Heart left ventricle (tissue), 16 donors: ENCODE measurements at regions not wholly inside any gene's neighbourhood (a gene's known extent, or its start where the extent isn't known, plus 50 kb on each side); places are given as distances from the start of the nearest gene placed in this dataset.

Experiments used
- ATAC-seq, 4 donors: fragments of 200-7000 bp; cut with Tn5 transposase; one replicate each; pipeline ENCODE4 v1.9.1; 2020 to 2022; ENCODE audit warnings: moderate library complexity in 4 of 4, mild to moderate bottlenecking in 3 of 4, moderate number of reproducible peaks in 1 of 4
- DNase-seq, 5 donors: peaks; one replicate each; pipeline ENCODE4 v3.0.0-alpha.2; 2020
- H3K27ac ChIP-seq, 12 donors: fragments of 200-600 bp; sonication (generic) in 4 of 12; one replicate each; pipeline versions ENCODE4 v1.5.0 to v1.8.0; 2016 to 2022; ENCODE audit warnings: mild to moderate bottlenecking in 2 of 12
- H3K27me3 ChIP-seq, 9 donors: fragments of 200-600 bp; sonication (generic) in 2 of 9; one replicate each; pipeline versions ENCODE4 v1.5.1 to v1.8.0; 2016 to 2022; ENCODE audit warnings: mild to moderate bottlenecking in 3 of 9
- H3K36me3 ChIP-seq, 9 donors: fragments of 200-600 bp; sonication (generic) in 2 of 9; one replicate each; pipeline versions ENCODE4 v1.5.0 to v1.8.0; 2018 to 2022; ENCODE audit warnings: mild to moderate bottlenecking in 2 of 9
- H3K4me1 ChIP-seq, 12 donors: fragments of 200-600 bp; sonication (generic) in 4 of 12; one replicate each; pipeline versions ENCODE4 v1.5.0 to v1.8.0; 2016 to 2022; ENCODE audit warnings: mild to moderate bottlenecking in 3 of 12
- H3K4me3 ChIP-seq, 12 donors: fragments of 200-600 bp; sonication (generic) in 4 of 12; one replicate each; pipeline versions ENCODE4 v1.5.0 to v1.8.0; 2017 to 2022; ENCODE audit warnings: mild to moderate bottlenecking in 9 of 12, moderate library complexity in 4 of 12
- H3K9me3 ChIP-seq, 12 donors: fragments of 200-600 bp; sonication (generic) in 4 of 12; one replicate each; pipeline versions ENCODE4 v1.5.0 to v1.8.0; 2016 to 2022; ENCODE audit warnings: mild to moderate bottlenecking in 1 of 12
- CTCF ChIP-seq, 12 donors: fragments of 200-600 bp; sonication (generic) in 4 of 12; IDR thresholded peaks; one replicate each; pipeline versions ENCODE4 v1.5.0 to v1.8.0; 2018 to 2022; ENCODE audit warnings: antibody characterized with exemption in 12 of 12, mild to moderate bottlenecking in 5 of 12
- POLR2A ChIP-seq, 2 donors: fragments of 450-650 bp; IDR thresholded peaks; one replicate each; pipeline ENCODE4 v1.6.1; 2017; ENCODE audit warnings: antibody characterized with exemption in 2 of 2, mild to moderate bottlenecking in 2 of 2, moderate library complexity in 2 of 2
- WGBS, 4 donors: extraction: QIAGEN DNeasy Blood & Tissue Kit in 2 of 4; methylation state at CpG; one replicate each; pipeline versions ENCODE4 v1.1.5 to v1.1.7; 2013 to 2018; 5-methylcytosine and 5-hydroxymethylcytosine counted together
- intact Hi-C, 10 donors: fragments of 100-400 bp; cut with DNase I; formaldehyde crosslinking; loops; one replicate each; pipeline versions ENCODE4 v1.11.1 to v1.14.2; 2022
- donor health status: ischemic (EF 13 %, LVEDD 7.1; RV severe dilation, severe dysfunction).
- donor health status: healthy with polysubstance abuse.
- donor health status: DM: no; HTN: yes; CAD: no.
- donor health status: DM: no; HTN: no; CAD: no.
- donor health status: ischemic (EF 25% LVEDD 6.9; RV normal size, moderate dysfunction).
- donor health status: ischemic (EF 25% LVEDD 5.7; RV mildly dilated, moderate dysfunction).
- donor health status: healthy.
- donor health status: DM: yes; HTN: yes; CAD: no.
- donor health status: ischemic (EF 35%, LVEDD 5.7; RV mildly dilated, moderate dysfunction).
- donor health status: nonischemic (EF 11% LVEDD 7.7; RV severe dilation, severe dysfunction).
- donor health status: DM: yes; HTN: yes; CAD: no.
- donor health status: PGD.
- donor health status: ischemic (EF 29% LVEDD 5.4; RV normal size, mild dysfunction).
- donor health status: nonischemic (EF 23%, LVEDD 6.1; RV moderate dilation, normal function).

GRCh38 chr2:833180-833579, 117.5 kb upstream of the SNTG2 start:
- peaks cover 0 to 11% (median 0%) of the 10 kb centered on the region in 9 donors for H3K27me3 ChIP-seq
- H3K4me1 ChIP-seq: peaks cover 0 to 33% (median 19%) of the 10 kb centered on the region in 12 donors
- H3K36me3 ChIP-seq: no peaks in the 10 kb centered on the region
- DNase-seq: no peak
- no peak for ATAC-seq
- H3K27ac ChIP-seq: no peak overlapping the region
- no peak for TF ChIP-seq CTCF (IDR thresholded peaks at IDR 0.05)
- TF ChIP-seq POLR2A (IDR thresholded peaks at IDR 0.05): no peak
- no peak overlapping the region for H3K4me3 ChIP-seq
- H3K9me3 ChIP-seq: no peaks in the 10 kb centered on the region
- intact Hi-C loops: no loop called here
- WGBS, 4 donors: 81 to 86% (median 83%) methylated on average over 5 of the region's 5 CpGs

DNA sequence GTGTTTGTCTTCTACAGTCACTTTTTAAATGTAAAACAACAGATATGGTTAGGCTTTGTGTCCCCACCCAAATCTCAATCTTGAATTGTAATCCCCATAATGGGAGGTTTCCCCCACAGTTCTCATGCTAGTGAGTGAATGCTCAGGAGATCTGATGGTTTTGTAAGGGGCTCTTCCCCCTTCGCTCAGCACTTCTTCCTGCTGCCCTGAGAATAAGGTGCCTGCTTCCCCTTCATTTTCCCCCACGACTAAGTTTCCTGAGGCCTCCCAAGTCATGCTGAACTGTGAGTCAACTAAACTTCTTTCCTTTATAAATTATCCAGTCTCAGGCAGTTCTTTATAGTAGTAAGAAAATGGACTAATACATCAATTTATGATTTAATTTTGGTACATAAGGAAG, 118.0 kb upstream of the SNTG2 start:
- Histone ChIP-seq H3K9me3 (no peaks in the 10 kb centered on the region), H3K27me3 (peaks cover 0 to 9% (median 0%) of the 10 kb centered on the region in 9 donors), H3K27ac (no peak overlapping the region), H3K4me1 (peaks cover 0 to 33% (median 19%) of the 10 kb centered on the region in 12 donors), H3K36me3 (no peaks in the 10 kb centered on the region), H3K4me3 (no peak overlapping the region)
- DNase-seq (no peak), ATAC-seq (no peak)
- WGBS, 4 donors: 61 to 71% (median 70%) methylated on average over 2 of the region's 2 CpGs
- TF ChIP-seq CTCF (IDR thresholded peaks at IDR 0.05) (no peak), POLR2A (IDR thresholded peaks at IDR 0.05) (no peak)
- intact Hi-C loops: no loop called here

- Histone ChIP-seq H3K4me3 (no peak overlapping the region), H3K9me3 (no peaks in the 10 kb centered on the region), H3K36me3 (no peaks in the 10 kb centered on the region), H3K4me1 (peaks cover 0 to 33% (median 19%) of the 10 kb centered on the region in 12 donors), H3K27me3 (peaks cover 0 to 12% (median 0%) of the 10 kb centered on the region in 9 donors), H3K27ac (peak overlapping the region in 3 of 12 donors; percentile 23 to 57 (median 54))
- intact Hi-C loops: no loop called here
- DNase-seq: no peak
- no peak for TF ChIP-seq POLR2A (IDR thresholded peaks at IDR 0.05)
- TF ChIP-seq CTCF (IDR thresholded peaks at IDR 0.05): no peak
- WGBS, 4 donors: 14 to 25% (median 18%) methylated on average over 5 of the region's 5 CpGs
- ATAC-seq: peak in 3 of 4 donors; percentile 18 to 69 (median 52)
Measured at GRCh38 chr2:831622-832021, 119.0 kb upstream of the SNTG2 start.

DNA sequence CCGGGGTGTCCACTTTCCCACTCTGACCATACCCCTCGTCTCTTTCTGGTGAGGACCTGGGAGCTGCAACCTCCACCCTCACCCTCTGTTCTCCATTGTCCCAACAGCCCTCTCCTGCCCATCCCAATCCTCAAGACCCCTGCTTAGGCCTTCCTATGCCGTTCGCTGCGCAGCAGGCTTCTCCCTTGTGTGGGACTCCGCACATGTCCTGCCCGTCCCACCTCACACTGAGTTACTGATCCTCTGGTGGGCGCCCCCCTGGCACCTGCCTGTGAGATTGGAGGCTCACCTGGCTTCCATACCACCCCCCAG, 119.5 kb upstream of the SNTG2 start:
- no peaks in the 10 kb centered on the region for H3K9me3 ChIP-seq
- peaks cover 0 to 12% (median 0%) of the 10 kb centered on the region in 9 donors for H3K27me3 ChIP-seq
- TF ChIP-seq CTCF (IDR thresholded peaks at IDR 0.05) (no peak), POLR2A (IDR thresholded peaks at IDR 0.05) (no peak)
- intact Hi-C loops: no loop called here
- DNase-seq (no peak), ATAC-seq (no peak)
- peak overlapping the region in 2 of 12 donors; percentile 54 to 57 for H3K27ac ChIP-seq
- H3K36me3 ChIP-seq: no peaks in the 10 kb centered on the region
- H3K4me1 ChIP-seq: peaks cover 0 to 33% (median 19%) of the 10 kb centered on the region in 12 donors
- no peak overlapping the region for H3K4me3 ChIP-seq
- 90 to 94% (median 92%) methylated on average over 8 of the region's 8 CpGs for WGBS, 4 donors
